Gastroesophageal sphincter (tissue), 4 donors: ENCODE measurements at regions not wholly inside any gene's neighbourhood (a gene's known extent, or its start where the extent isn't known, plus 50 kb on each side); places are given as distances from the start of the nearest gene placed in this dataset.
A peak's percentile ranks its signal among the peaks of the same experiment; 100 is the strongest.

ENCODE experiments used
- ATAC-seq: fragments of 150-250 bp; one replicate; pipeline ENCODE4 v1.9.1; 2016; ENCODE audit warnings: mild to moderate bottlenecking, moderate library complexity
- H3K27ac ChIP-seq, 4 donors: fragments of 200-600 bp; sonication (generic) in 3 of 4; 1 replicate in 3 of 4; 2 replicates in 1 of 4; pipeline ENCODE4 v1.5.1; 2016 to 2019
- H3K27me3 ChIP-seq: fragments of 200-600 bp; sonication (generic); one replicate; pipeline ENCODE4 v1.5.1; 2019
- H3K36me3 ChIP-seq, 2 donors: fragments of 200-600 bp; sonication (generic); one replicate each; pipeline ENCODE4 v1.5.1; 2019; ENCODE audit warnings: control low read depth in 1 of 2
- H3K4me1 ChIP-seq, 3 donors: fragments of 200-600 bp; sonication (generic); 1 replicate in 2 of 3; 2 replicates in 1 of 3; pipeline ENCODE4 v1.5.1; 2016 to 2019; ENCODE audit warnings: control low read depth in 2 of 3
- H3K4me3 ChIP-seq, 2 donors: fragments of 200-600 bp; sonication (generic); one replicate each; pipeline ENCODE4 v1.5.1; 2019; ENCODE audit warnings: mild to moderate bottlenecking in 1 of 2, moderate library complexity in 1 of 2
- H3K9me3 ChIP-seq, 3 donors: fragments of 200-600 bp; sonication (generic); one replicate each; pipeline ENCODE4 v1.5.1; 2017 to 2019; ENCODE audit warnings: control low read depth in 2 of 3
- EP300 ChIP-seq: sonication (generic); formaldehyde crosslinking; IDR thresholded peaks from one replicate; pipeline ENCODE4 v1.6.1; 2017; ENCODE audit warnings: antibody characterized with exemption, mild to moderate bottlenecking
- POLR2A ChIP-seq, 2 donors: fragments of 450-650 bp; IDR thresholded peaks; one replicate each; pipeline ENCODE4 v1.6.1; 2017; ENCODE audit warnings: antibody characterized with exemption in 2 of 2, mild to moderate bottlenecking in 2 of 2, moderate library complexity in 1 of 2
- POLR2AphosphoS5 ChIP-seq: sonication (generic); formaldehyde crosslinking; IDR thresholded peaks from one replicate; pipeline ENCODE4 v1.6.1; 2017; ENCODE audit warnings: antibody characterized with exemption
- WGBS, 2 donors: methylation state at CpG; one replicate each; pipeline ENCODE4 v1.1.5; 2018; ENCODE audit warnings: low coverage in 1 of 2; 5-methylcytosine and 5-hydroxymethylcytosine counted together
- TF ChIP-seq, protein P1 (sequence below), 4 experiments: fragments of 200-600 bp in 2 of 4; fragments of 450-650 bp in 2 of 4; sonication (generic) in 1 of 4; IDR thresholded peaks; one replicate each; pipeline ENCODE4 v1.5.1; 2017 to 2019; ENCODE audit warnings: antibody characterized with exemption in 4 of 4, mild to moderate bottlenecking in 2 of 4, moderate library complexity in 2 of 4

GRCh38 chr2:43019025-43019367 is 207.4 kb downstream of the ZFP36L2 start:
- no peaks in the 10 kb centered on the region for H3K36me3 ChIP-seq
- 74 to 77% methylated on average over 5 of the region's 5 CpGs for WGBS, 2 donors
- no peak for ATAC-seq
- no peaks in the 10 kb centered on the region for H3K27me3 ChIP-seq
- TF ChIP-seq EP300 (no peak), POLR2AphosphoS5 (no peak), POLR2A (IDR thresholded peaks at IDR 0.05) (no peak)
- TF ChIP-seq, protein P1, sequence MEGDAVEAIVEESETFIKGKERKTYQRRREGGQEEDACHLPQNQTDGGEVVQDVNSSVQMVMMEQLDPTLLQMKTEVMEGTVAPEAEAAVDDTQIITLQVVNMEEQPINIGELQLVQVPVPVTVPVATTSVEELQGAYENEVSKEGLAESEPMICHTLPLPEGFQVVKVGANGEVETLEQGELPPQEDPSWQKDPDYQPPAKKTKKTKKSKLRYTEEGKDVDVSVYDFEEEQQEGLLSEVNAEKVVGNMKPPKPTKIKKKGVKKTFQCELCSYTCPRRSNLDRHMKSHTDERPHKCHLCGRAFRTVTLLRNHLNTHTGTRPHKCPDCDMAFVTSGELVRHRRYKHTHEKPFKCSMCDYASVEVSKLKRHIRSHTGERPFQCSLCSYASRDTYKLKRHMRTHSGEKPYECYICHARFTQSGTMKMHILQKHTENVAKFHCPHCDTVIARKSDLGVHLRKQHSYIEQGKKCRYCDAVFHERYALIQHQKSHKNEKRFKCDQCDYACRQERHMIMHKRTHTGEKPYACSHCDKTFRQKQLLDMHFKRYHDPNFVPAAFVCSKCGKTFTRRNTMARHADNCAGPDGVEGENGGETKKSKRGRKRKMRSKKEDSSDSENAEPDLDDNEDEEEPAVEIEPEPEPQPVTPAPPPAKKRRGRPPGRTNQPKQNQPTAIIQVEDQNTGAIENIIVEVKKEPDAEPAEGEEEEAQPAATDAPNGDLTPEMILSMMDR (IDR thresholded peaks at IDR 0.05): no peak
- H3K9me3 ChIP-seq: peaks cover 0 to 12% (median 0%) of the 10 kb centered on the region in 3 donors
- peaks cover 0 to 16% (median 3%) of the 10 kb centered on the region in 3 donors for H3K4me1 ChIP-seq
- no peak overlapping the region for H3K4me3 ChIP-seq
- peak overlapping the region in 3 of 4 donors; percentile 64 to 73 (median 67) for H3K27ac ChIP-seq

- Histone ChIP-seq H3K36me3 (no peaks in the 10 kb centered on the region), H3K9me3 (peaks cover 0 to 12% (median 0%) of the 10 kb centered on the region in 3 donors), H3K27ac (peak overlapping the region in 3 of 4 donors; percentile 64 to 73 (median 67)), H3K27me3 (no peaks in the 10 kb centered on the region), H3K4me3 (no peak overlapping the region), H3K4me1 (peaks cover 0 to 13% (median 3%) of the 10 kb centered on the region in 3 donors)
- WGBS, 2 donors: 38 to 65% methylated on average over 6 to 8 of the region's 11 CpGs
- TF ChIP-seq POLR2AphosphoS5 (peak; percentile 68), EP300 (no peak), POLR2A (IDR thresholded peaks at IDR 0.05) (no peak)
- peak; percentile 91 for ATAC-seq
These were observed 208.0 kb downstream of the ZFP36L2 start for GRCh38 chr2:43018179-43019024.

DNA sequence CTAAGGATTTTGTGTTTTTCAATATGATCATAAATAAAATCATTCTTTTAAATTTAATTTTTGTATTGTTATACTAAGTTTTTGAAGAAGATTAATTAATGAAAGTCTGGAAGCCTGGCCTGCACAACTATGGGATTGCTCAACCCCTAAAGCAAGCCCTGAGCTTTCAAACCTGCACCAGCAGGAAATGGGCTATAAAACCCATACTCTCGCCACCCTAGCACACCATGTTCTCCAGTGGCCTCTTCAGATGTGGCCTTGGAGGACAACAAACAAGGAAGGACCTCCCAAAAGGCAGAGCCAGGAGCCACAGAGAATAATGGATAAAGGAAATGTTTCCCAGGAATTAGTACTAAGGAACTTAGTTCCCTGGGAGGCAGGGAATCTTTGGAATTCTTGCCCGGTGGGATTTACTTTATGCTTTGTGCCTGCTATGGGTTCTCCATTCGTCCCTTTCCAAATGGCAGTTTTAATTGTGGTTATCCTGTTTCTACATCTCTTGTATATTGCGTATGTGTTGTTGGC is 212.5 kb downstream of the ZFP36L2 start:
- H3K9me3 ChIP-seq: no peaks in the 10 kb centered on the region
- TF ChIP-seq, protein P1 (IDR thresholded peaks at IDR 0.05): no peak
- no peak for TF ChIP-seq POLR2AphosphoS5
- TF ChIP-seq EP300: no peak
- TF ChIP-seq POLR2A (IDR thresholded peaks at IDR 0.05): no peak
- H3K27ac ChIP-seq: no peak overlapping the region
- 68 to 95% methylated on average over 4 of the region's 4 CpGs for WGBS, 2 donors
- no peaks in the 10 kb centered on the region for H3K27me3 ChIP-seq
- H3K4me3 ChIP-seq: no peak overlapping the region
- no peaks in the 10 kb centered on the region for H3K36me3 ChIP-seq
- H3K4me1 ChIP-seq: peaks cover 0 to 12% (median 3%) of the 10 kb centered on the region in 3 donors
- ATAC-seq: no peak

- no peak for TF ChIP-seq POLR2A (IDR thresholded peaks at IDR 0.05)
- TF ChIP-seq EP300: no peak
- TF ChIP-seq, protein P1 (IDR thresholded peaks at IDR 0.05): no peak
- TF ChIP-seq POLR2AphosphoS5: no peak
- Histone ChIP-seq H3K4me3 (no peak overlapping the region), H3K4me1 (peaks cover 0 to 3% (median 0%) of the 10 kb centered on the region in 3 donors), H3K9me3 (no peaks in the 10 kb centered on the region), H3K27ac (no peak overlapping the region), H3K27me3 (no peaks in the 10 kb centered on the region), H3K36me3 (no peaks in the 10 kb centered on the region)
- no peak for ATAC-seq
- WGBS, 2 donors: 50% methylated on average over 2 of the region's 2 CpGs
These were observed 213.4 kb downstream of the ZFP36L2 start for GRCh38 chr2:43012966-43013365.

- Histone ChIP-seq H3K27me3 (no peaks in the 10 kb centered on the region), H3K4me1 (no peaks in the 10 kb centered on the region), H3K27ac (no peak overlapping the region), H3K9me3 (no peaks in the 10 kb centered on the region), H3K36me3 (no peaks in the 10 kb centered on the region), H3K4me3 (no peak overlapping the region)
- no CpG with 5 or more reads among the region's 1 CpG for WGBS, 2 donors
- TF ChIP-seq EP300 (no peak), POLR2A (IDR thresholded peaks at IDR 0.05) (no peak), POLR2AphosphoS5 (no peak)
- TF ChIP-seq, protein P1 (IDR thresholded peaks at IDR 0.05): no peak
- no peak for ATAC-seq
These were observed 215.3 kb downstream of the ZFP36L2 start for GRCh38 chr2:43011158-43011491.
